HL-60 (cell line): ENCODE measurements at regions not wholly inside any gene's neighbourhood (a gene's known extent, or its start where the extent isn't known, plus 50 kb on each side); places are given as distances from the start of the nearest gene placed in this dataset.

Source experiments
- GABPA ChIP-seq: IDR thresholded peaks from 2 replicates; pipeline ENCODE4 v1.6.1; 2012; ENCODE audit warnings: low read depth
- POLR2AphosphoS5 ChIP-seq: IDR thresholded peaks from 2 replicates; pipeline ENCODE4 v1.6.1; 2012; ENCODE audit warnings: low read depth
- SPI1 ChIP-seq: IDR thresholded peaks from 2 replicates; pipeline ENCODE4 v1.6.1; 2012; ENCODE audit warnings: low read depth, mild to moderate bottlenecking, borderline replicate concordance
- TF ChIP-seq, protein P1 (sequence below): IDR thresholded peaks from one replicate; pipeline ENCODE4 v1.5.1; 2011; ENCODE audit warnings: low read length, control low read depth, inconsistent platforms; ENCODE audit not compliant: insufficient read depth
- TF ChIP-seq, protein P2 (sequence below): IDR thresholded peaks from 2 replicates; pipeline ENCODE4 v1.6.1; 2012; ENCODE audit warnings: low read depth; ENCODE audit not compliant: insufficient replicate concordance

DNA sequence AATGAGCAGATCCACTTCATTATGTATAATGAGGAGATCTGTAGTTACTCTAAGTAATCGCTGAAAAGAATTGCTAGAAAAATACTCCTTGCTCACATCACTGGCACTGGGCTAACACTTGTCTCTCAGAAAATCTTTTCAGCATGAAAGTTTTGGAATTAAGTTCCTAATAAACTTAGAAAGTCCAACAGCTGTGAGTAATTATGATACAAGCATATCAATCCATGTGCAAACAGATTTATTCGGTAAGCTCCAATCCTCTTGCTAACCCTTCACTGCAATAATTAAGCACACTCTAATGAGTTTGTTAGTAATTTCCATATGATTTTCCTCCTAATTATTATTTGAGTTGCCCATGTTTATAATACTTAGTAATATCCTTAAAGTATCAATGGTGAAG lies 652.6 kb upstream of the WWC1 start:
- TF ChIP-seq, protein P1, sequence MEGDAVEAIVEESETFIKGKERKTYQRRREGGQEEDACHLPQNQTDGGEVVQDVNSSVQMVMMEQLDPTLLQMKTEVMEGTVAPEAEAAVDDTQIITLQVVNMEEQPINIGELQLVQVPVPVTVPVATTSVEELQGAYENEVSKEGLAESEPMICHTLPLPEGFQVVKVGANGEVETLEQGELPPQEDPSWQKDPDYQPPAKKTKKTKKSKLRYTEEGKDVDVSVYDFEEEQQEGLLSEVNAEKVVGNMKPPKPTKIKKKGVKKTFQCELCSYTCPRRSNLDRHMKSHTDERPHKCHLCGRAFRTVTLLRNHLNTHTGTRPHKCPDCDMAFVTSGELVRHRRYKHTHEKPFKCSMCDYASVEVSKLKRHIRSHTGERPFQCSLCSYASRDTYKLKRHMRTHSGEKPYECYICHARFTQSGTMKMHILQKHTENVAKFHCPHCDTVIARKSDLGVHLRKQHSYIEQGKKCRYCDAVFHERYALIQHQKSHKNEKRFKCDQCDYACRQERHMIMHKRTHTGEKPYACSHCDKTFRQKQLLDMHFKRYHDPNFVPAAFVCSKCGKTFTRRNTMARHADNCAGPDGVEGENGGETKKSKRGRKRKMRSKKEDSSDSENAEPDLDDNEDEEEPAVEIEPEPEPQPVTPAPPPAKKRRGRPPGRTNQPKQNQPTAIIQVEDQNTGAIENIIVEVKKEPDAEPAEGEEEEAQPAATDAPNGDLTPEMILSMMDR, result no peak
- TF ChIP-seq, protein P2, sequence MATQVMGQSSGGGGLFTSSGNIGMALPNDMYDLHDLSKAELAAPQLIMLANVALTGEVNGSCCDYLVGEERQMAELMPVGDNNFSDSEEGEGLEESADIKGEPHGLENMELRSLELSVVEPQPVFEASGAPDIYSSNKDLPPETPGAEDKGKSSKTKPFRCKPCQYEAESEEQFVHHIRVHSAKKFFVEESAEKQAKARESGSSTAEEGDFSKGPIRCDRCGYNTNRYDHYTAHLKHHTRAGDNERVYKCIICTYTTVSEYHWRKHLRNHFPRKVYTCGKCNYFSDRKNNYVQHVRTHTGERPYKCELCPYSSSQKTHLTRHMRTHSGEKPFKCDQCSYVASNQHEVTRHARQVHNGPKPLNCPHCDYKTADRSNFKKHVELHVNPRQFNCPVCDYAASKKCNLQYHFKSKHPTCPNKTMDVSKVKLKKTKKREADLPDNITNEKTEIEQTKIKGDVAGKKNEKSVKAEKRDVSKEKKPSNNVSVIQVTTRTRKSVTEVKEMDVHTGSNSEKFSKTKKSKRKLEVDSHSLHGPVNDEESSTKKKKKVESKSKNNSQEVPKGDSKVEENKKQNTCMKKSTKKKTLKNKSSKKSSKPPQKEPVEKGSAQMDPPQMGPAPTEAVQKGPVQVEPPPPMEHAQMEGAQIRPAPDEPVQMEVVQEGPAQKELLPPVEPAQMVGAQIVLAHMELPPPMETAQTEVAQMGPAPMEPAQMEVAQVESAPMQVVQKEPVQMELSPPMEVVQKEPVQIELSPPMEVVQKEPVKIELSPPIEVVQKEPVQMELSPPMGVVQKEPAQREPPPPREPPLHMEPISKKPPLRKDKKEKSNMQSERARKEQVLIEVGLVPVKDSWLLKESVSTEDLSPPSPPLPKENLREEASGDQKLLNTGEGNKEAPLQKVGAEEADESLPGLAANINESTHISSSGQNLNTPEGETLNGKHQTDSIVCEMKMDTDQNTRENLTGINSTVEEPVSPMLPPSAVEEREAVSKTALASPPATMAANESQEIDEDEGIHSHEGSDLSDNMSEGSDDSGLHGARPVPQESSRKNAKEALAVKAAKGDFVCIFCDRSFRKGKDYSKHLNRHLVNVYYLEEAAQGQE, result no peak
- TF ChIP-seq POLR2AphosphoS5 (no peak), GABPA (no peak), SPI1 (no peak)
